SK-N-MC (cell line): ENCODE measurements at regions not wholly inside any gene's neighbourhood (a gene's known extent, or its start where the extent isn't known, plus 50 kb on each side); places are given as distances from the start of the nearest gene placed in this dataset.

Experiments
- EZH2 ChIP-seq: fragments of 200-600 bp; sonication (generic); IDR thresholded peaks from one replicate; pipeline ENCODE4 v1.6.1; 2017; ENCODE audit warnings: antibody characterized with exemption
- POLR2AphosphoS5 ChIP-seq: IDR thresholded peaks from 2 replicates; pipeline ENCODE4 v1.6.1; 2012; ENCODE audit warnings: mild to moderate bottlenecking, low read depth, low read length, borderline replicate concordance

DNA sequence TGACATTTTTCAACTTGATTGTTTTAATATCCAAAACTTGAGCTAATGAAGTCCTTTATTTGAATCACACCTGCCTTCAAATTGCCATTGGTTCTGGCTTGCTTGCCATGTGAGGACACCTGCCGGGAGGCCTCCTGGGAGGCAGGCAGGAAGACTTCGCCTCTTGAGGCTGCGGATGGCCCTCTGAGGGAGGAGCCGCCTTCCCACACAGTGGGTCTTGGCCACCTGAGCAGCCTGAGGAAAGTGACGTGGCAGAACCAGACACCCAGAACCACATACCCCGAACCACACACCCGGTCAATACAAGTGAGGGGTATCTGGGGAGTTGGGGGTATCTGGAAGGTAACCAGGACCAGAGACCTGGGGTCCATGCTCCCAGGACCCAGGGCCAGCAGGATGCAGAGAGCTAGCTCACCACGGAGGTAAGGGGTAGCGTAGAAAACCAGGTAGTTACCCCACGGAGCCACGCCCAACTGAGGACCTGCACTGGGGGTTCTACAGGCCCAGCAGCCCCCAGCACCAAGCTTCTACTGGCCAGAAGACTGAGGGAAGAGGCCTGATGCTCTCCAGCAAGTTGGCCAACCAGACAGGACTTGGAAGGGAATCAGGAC, 300.5 kb downstream of the TCERG1L start:
- TF ChIP-seq EZH2 (no peak), POLR2AphosphoS5 (no peak)
